ENCODE measurements at regions not wholly inside any gene's neighbourhood (a gene's known extent, or its start where the extent isn't known, plus 50 kb on each side); places are given as distances from the start of the nearest gene placed in this dataset.

GRCh38 chr7:21368317-21368716 lies 59.6 kb upstream of the SP4 start:
- TF ChIP-seq CTCF (IDR thresholded peaks at IDR 0.05) (no peak), POLR2AphosphoS5 (IDR thresholded peaks at IDR 0.05) (no peak), POLR2A (IDR thresholded peaks at IDR 0.05) (no peak)

Data from sigmoid colon (tissue), 4 donors.